ENCODE measurements at regions not wholly inside any gene's neighbourhood (a gene's known extent, or its start where the extent isn't known, plus 50 kb on each side); places are given as distances from the start of the nearest gene placed in this dataset.

- DNase-seq: no peak
These were observed 67.5 kb downstream of the ATP6V1G3 start for GRCh38 chr1:198472997-198473396.

DNA sequence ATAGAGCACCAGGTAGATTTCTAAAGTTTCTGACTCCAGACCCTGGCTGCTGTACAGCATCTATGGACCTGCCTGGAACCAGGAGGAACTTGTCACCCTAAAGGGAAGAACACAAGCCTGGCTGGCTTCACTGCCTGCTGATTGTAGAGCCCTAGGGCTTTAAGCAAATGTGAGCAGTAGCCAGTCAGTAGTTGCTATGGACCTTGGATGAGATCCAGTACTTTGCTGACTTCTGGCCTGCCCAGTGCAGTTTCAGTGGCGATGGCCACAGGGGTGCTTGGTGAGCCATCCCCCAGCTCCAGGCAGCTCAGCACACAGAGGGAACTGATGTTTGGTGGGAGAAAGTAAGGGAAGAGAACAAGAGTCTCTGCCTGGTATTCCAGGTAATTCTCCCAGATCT is 68.4 kb downstream of the ATP6V1G3 start:
- no peak for DNase-seq

GRCh38 chr1:198467907-198468306 is 72.6 kb downstream of the ATP6V1G3 start:
- DNase-seq: no peak

DNA sequence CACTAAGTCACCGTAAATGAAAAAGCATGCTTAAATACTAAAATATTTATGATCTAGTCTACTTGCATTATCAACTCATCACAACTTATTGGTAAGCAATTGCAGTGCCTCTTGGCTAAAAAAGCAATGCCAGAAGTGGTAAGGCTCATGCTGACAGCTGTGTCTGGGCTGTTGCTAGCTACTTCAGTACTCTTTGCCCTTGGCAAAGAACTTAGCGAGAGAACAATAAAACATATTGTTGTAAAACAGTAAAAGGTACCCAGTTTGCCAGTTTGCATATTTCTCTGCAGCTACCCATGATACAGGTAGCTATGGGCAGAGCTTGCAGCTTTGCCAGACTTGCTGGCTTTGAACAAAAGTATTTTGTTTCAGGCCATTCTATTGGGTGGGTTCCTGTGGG is 73.1 kb downstream of the ATP6V1G3 start:
- peak; percentile 15 for DNase-seq

- DNase-seq: peak; percentile 87
These were observed 75.0 kb downstream of the ATP6V1G3 start for GRCh38 chr1:198465201-198466144.

GRCh38 chr1:198463709-198464108 is 76.8 kb downstream of the ATP6V1G3 start:
- no peak for DNase-seq

DNA sequence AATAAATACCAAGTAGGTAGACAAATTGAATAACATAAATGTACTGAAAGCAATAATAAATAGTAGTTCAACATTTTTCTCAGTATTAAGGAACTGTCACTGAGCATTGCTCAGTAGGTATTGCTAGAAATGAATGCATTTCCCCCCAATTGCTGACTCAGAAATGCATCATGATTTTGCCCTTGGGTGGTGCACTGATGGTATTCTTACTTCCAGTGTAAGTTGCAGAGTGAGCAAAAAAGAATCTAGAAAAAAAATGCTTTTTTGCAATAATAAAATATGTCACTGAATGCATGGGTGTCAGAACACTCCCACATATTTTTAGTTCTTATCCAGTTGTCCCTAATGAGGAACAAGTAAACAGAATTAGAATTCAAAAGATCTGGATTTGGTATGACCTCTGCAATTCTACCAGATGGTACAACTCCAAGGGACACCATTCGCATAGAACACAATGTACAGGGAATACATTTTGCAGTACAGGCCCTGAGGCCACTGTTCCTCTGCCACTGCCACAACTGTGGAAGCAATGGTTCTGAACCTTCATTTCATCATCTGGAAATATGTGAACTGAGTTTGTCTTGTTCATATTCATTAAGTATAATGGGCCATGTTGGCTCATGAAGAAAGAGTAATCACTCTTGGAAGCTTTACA is 78.0 kb downstream of the ATP6V1G3 start:
- no peak for DNase-seq

DNA sequence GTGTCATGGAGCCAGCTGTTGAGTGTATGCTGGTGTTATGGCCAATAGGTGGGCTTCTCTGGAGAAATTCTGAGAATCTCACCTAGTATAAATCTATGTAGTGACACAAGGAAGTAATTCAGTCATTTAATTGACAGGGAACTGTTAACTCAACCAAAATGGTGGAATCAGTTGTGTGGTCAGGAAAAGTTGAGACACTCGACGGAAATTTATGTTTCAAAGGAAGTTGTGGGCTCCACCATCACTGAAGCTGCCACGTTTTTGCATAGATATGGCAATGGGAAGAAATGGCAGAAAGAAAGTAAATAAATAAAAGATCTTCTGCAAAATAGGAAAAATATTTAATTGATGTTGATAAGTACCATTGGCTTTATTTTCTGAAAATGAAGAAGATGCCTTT is 84.5 kb downstream of the ATP6V1G3 start:
- DNase-seq: no peak

- DNase-seq: no peak
These were observed 90.6 kb downstream of the ATP6V1G3 start for GRCh38 chr1:198449727-198450433.

- no peak for DNase-seq
These were observed 91.2 kb downstream of the ATP6V1G3 start for GRCh38 chr1:198449261-198449660.

- no peak for DNase-seq
These were observed 93.0 kb downstream of the ATP6V1G3 start for GRCh38 chr1:198447468-198447867.

DNA sequence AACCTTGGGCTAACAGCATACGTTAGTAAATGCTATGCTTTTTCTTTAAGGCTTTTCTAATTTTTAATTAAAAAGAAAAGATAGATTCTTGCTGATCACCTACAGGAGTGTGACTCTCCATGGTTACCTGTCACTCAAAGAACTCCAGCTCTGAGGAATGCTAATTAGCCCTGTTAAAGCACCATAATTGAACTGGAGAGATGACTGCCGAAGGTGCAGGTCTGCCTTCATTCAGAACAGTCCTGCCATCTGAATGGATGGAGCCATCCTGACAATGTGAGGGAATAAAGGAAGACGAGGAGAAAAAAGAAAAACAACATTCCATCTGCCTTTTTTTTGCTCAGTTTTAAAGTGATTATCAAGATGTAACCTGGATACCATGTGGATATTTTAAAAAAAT is 94.6 kb downstream of the ATP6V1G3 start:
- DNase-seq: no peak

GRCh38 chr1:198444792-198445191 is 95.7 kb downstream of the ATP6V1G3 start:
- DNase-seq: no peak

DNA sequence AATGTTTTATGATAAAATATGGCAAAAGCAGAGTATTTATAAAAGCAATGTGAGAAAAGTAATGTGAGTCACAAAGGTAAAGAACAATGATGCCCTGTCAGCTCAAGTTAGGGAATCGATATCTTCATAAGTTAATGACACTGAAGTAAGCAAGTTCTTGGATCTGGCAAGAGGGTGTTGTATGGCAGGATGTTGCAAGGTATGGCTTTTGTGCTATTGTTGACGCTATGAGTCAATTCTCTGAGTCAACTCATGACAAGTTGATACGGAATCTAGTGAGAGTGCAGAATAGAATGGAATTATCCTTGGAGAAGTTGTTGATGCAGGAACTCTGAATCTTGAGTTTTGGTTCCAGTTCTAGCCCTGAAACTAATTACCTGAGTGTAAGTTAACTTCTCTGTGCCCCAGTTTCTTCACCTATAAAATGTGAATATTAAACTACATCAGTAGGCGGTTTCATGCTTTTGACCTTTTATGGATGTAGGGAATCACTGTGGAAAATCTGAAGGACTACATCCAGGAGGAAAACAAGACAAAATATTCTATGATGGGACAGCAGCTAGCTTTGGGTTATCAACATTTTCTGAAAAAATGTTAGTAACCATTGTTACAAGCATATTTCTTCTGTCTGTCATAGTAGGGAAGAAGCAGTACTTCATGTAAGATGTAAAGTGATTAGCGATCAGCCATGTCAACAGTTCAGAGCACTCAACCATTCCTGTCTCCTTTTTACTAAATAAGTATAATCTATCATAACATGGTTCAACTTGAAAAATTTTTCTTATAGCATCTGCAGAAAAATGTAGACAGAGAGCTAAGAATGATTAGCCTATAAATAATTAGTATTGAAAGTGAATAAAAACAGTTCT is 96.9 kb downstream of the ATP6V1G3 start:
- no peak for DNase-seq

DNA sequence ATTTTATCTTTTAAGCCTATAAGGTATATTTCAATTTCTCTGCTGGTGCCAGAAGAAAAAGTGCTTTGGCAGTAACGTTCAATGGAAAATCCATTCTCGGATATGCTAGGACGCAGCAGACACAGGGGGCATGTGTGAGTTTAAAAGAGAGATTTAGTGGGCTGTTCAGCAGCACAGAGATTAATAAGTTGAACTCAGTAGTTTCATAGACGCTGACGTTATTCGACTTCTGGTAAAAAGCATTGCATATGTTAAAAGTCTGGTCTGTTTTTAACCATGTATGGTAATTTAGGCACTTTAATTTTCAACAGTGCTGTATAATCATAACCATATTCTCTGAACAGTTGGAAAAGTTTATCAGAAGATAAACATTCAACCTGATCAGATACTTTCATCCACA is 99.6 kb downstream of the ATP6V1G3 start:
- no peak for DNase-seq

- no peak for DNase-seq
These were observed 103.1 kb downstream of the ATP6V1G3 start for GRCh38 chr1:198437332-198437731.

GRCh38 chr1:198436276-198436675 is 104.2 kb downstream of the ATP6V1G3 start:
- DNase-seq: no peak

GRCh38 chr1:198435056-198435455 is 105.4 kb downstream of the ATP6V1G3 start:
- no peak for DNase-seq

DNA sequence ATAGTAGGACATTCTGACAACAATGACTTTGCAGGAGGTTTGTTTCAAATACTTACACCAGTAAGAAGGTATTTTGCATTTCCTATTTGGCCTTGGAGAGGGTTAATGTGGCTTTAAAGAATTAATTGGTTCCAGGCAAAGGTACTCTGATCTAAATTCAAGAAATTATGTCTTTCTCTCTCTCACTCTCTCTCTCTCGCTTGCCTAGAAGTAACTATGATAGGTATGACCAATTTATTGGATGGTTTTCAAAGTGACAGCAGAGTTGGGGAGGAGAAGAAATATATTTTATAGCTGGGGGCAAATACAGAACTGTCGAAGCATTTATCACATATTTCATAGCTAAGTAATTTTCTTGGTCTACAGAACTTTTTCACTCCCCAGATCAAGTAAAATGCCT is 116.0 kb downstream of the ATP6V1G3 start:
- no peak for DNase-seq

GRCh38 chr1:198423673-198424072 is 116.8 kb downstream of the ATP6V1G3 start:
- DNase-seq: peak; percentile 13

- DNase-seq: no peak
These were observed 123.4 kb downstream of the ATP6V1G3 start for GRCh38 chr1:198417039-198417438.

DNA sequence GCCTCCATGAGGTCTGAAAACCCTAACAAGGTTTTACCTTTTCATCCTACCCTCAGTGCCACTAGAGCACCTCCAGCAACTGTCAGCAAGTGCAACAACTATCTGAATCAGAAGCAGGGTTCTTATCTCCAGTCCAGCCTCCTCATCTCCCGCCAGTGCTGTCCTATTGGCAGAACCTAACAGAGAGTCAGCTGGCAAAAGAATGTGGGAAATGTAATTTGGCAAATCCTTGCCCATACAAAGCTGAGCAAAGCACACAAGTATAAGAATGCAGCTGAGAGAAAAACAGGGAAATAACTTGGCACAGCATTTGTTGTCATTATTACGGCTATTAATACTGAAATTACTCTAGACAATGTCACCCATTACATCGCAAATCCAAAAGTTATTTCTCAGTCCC is 124.2 kb downstream of the ATP6V1G3 start:
- DNase-seq: no peak

GRCh38 chr1:198411240-198411639 is 129.2 kb downstream of the ATP6V1G3 start:
- DNase-seq: no peak

Data from eye (tissue), 1 donor.